Lower leg skin (tissue), 4 donors: ENCODE measurements at regions not wholly inside any gene's neighbourhood (a gene's known extent, or its start where the extent isn't known, plus 50 kb on each side); places are given as distances from the start of the nearest gene placed in this dataset.

Source experiments
- DNase-seq, 2 donors: peaks; one replicate each; pipeline ENCODE4 v3.0.0-alpha.2; 2019; ENCODE audit warnings: low spot score in 2 of 2
- H3K4me3 ChIP-seq: fragments of 200-600 bp; sonication (generic); 2 replicates; pipeline ENCODE4 v1.5.1; 2017; ENCODE audit warnings: mild to moderate bottlenecking, low read depth; ENCODE audit not compliant: poor library complexity, severe bottlenecking
- POLR2A ChIP-seq, 2 donors: fragments of 450-650 bp; IDR thresholded peaks; one replicate each; pipeline ENCODE4 v1.6.1; 2016 to 2017; ENCODE audit warnings: antibody characterized with exemption in 2 of 2, mild to moderate bottlenecking in 1 of 2, moderate library complexity in 1 of 2
- WGBS, 2 donors: methylation state at CpG; one replicate each; pipeline ENCODE4 v1.1.5; 2018; 5-methylcytosine and 5-hydroxymethylcytosine counted together
- intact Hi-C: fragments of 100-400 bp; cut with DNase I; formaldehyde crosslinking; loops from one replicate; pipeline ENCODE4 v1.15.0; 2023; ENCODE audit warnings: low total_unique reads
- TF ChIP-seq, protein P1 (sequence below), 3 donors: fragments of 450-650 bp; IDR thresholded peaks; one replicate each; pipeline ENCODE4 v1.5.1; 2016; ENCODE audit warnings: antibody characterized with exemption in 3 of 3, mild to moderate bottlenecking in 3 of 3, moderate library complexity in 2 of 3

- 76 to 87% methylated on average over 2 of the region's 2 CpGs for WGBS, 2 donors
- no peak for DNase-seq
- H3K4me3 ChIP-seq, result no peak overlapping the region
- intact Hi-C loops, result no loop called here
- TF ChIP-seq, protein P1, sequence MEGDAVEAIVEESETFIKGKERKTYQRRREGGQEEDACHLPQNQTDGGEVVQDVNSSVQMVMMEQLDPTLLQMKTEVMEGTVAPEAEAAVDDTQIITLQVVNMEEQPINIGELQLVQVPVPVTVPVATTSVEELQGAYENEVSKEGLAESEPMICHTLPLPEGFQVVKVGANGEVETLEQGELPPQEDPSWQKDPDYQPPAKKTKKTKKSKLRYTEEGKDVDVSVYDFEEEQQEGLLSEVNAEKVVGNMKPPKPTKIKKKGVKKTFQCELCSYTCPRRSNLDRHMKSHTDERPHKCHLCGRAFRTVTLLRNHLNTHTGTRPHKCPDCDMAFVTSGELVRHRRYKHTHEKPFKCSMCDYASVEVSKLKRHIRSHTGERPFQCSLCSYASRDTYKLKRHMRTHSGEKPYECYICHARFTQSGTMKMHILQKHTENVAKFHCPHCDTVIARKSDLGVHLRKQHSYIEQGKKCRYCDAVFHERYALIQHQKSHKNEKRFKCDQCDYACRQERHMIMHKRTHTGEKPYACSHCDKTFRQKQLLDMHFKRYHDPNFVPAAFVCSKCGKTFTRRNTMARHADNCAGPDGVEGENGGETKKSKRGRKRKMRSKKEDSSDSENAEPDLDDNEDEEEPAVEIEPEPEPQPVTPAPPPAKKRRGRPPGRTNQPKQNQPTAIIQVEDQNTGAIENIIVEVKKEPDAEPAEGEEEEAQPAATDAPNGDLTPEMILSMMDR (IDR thresholded peaks at IDR 0.05), result no peak
- TF ChIP-seq POLR2A (IDR thresholded peaks at IDR 0.05), result no peak
Measured at GRCh38 chr2:228649447-228649846, 468.0 kb upstream of the SPHKAP start.

DNA sequence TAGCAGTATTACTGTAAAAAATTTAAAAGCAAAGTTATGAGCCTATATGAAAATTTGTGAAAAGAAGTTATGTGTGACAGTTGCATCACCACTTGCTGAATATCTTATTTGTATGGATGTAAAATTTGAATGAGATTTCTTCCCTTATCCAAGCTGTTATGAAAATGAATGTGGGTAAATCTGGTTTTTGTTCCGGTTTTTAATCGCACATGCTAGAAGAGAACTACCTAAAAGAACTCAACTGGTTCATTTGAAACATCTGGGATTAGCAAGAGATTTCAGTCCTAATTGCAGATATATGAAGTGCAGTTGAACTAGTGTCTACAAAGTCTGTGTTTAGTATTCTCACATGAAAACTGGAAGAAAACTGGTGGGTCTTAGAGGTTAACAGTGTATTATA, 467.1 kb upstream of the SPHKAP start:
- intact Hi-C loops, result no loop called here
- no peak overlapping the region for H3K4me3 ChIP-seq
- DNase-seq, result no peak
- 80 to 89% methylated on average over 2 of the region's 2 CpGs for WGBS, 2 donors
- TF ChIP-seq, protein P1 (IDR thresholded peaks at IDR 0.05), result no peak
- TF ChIP-seq POLR2A (IDR thresholded peaks at IDR 0.05), result no peak

DNA sequence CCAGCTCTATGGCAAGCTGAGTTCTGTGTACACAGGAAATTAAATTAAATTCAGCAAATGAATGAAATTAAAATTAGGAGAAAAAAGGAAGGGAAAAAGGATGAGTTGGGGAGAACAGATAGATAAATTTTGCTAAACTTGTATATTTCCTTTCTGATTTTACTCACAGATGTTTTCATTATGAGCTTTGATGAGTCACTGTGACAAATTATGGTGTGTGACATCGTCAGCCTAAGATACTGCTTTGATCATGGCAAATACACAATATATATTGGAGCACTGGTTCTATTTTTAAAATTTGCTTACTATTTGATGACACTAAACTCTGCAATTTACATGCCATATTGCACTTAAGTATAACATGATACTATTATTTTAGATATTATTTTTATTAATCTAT, 464.6 kb upstream of the SPHKAP start:
- DNase-seq, result no peak
- TF ChIP-seq, protein P1 (IDR thresholded peaks at IDR 0.05), result no peak
- no peak for TF ChIP-seq POLR2A (IDR thresholded peaks at IDR 0.05)
- intact Hi-C loops, result no loop called here
- no peak overlapping the region for H3K4me3 ChIP-seq
- WGBS, 2 donors, result 38 to 43% methylated on average over 1 of the region's 1 CpG

- no peak for DNase-seq
- TF ChIP-seq POLR2A (IDR thresholded peaks at IDR 0.05), result no peak
- 68 to 69% methylated on average over 2 of the region's 2 CpGs for WGBS, 2 donors
- H3K4me3 ChIP-seq, result no peak overlapping the region
- intact Hi-C loops, result no loop called here
Measured at GRCh38 chr2:228644199-228644598, 462.7 kb upstream of the SPHKAP start.

DNA sequence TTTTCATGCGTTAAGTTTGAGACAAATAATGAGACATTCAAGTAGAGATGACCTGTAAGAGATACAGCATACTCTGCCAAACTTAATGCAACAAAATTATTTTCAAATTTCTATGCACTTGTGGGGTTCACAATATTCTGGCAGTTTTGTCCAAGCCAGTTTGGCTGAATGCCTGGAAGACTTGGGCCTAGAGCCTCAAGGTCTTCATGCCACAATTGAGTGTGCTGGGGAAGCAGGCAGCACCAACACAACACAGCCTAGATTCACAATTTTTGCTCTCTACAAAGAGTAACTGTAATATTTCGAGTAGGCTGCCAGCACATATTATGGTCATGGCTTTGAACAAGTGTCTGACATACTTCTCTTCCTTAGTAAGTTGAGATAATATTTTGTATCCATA, 461.4 kb upstream of the SPHKAP start:
- H3K4me3 ChIP-seq, result no peak overlapping the region
- intact Hi-C loops, result no loop called here
- WGBS, 2 donors, result 83 to 85% methylated on average over 2 of the region's 2 CpGs
- no peak for TF ChIP-seq POLR2A (IDR thresholded peaks at IDR 0.05)
- TF ChIP-seq, protein P1 (IDR thresholded peaks at IDR 0.05), result no peak
- no peak for DNase-seq

GRCh38 chr2:228630786-228631185, 449.3 kb upstream of the SPHKAP start:
- H3K4me3 ChIP-seq, result no peak overlapping the region
- intact Hi-C loops, result no loop called here
- no peak for TF ChIP-seq POLR2A (IDR thresholded peaks at IDR 0.05)
- TF ChIP-seq, protein P1 (IDR thresholded peaks at IDR 0.05), result no peak
- no peak for DNase-seq
- 62 to 70% methylated on average over 2 of the region's 2 CpGs for WGBS, 2 donors
